ENCODE measurements at regions not wholly inside any gene's neighbourhood (a gene's known extent, or its start where the extent isn't known, plus 50 kb on each side); places are given as distances from the start of the nearest gene placed in this dataset.

- no peak for TF ChIP-seq CTCF (optimal IDR thresholded peaks at IDR 0.05 in 1 of 3, IDR thresholded peaks at IDR 0.05 in 1 of 3, conservative IDR thresholded peaks at IDR 0.05 in 1 of 3; ENCODE audit: extremely low read depth in 1 of 3, insufficient read depth in 2 of 3, low read length in 3 of 3)
- no peak for TF ChIP-seq EZH2 (IDR thresholded peaks at IDR 0.05; ENCODE audit: low read length)
Measured at GRCh38 chr20:6637160-6637579, 130.3 kb upstream of the BMP2 start.

All from keratinocyte (primary cell).